K562 (cell line): ENCODE measurements at regions not wholly inside any gene's neighbourhood (a gene's known extent, or its start where the extent isn't known, plus 50 kb on each side); places are given as distances from the start of the nearest gene placed in this dataset.

Experiments used
- ATAC-seq: fragments of 200-7000 bp; cut with Tn5 transposase; 3 replicates; pipeline ENCODE4 v1.9.1; 2020; ENCODE audit warnings: moderate library complexity
- BruUV-seq: library from RNA; stranded (reverse); fragments of 400-500 nt; replicated peaks from 2 replicates; lab custom pipeline; 2021; lab: Mats Ljungman, UMichigan
- CTCF ChIA-PET: fragments of 300-600 bp; formaldehyde crosslinking; extraction: SDS; loops from one replicate; lab custom pipeline; 2021; ENCODE audit warnings: low intra/inter-chr PET ratio; lab: Yijun Ruan, JAX
- POLR2A ChIA-PET: fragments of 300-600, 350-650 bp; sonication (Branson Sonifier 250); formaldehyde crosslinking; extraction: SDS; loops from one replicate; lab custom pipeline; 2021; ENCODE audit warnings: antibody characterized with exemption, inconsistent platforms; lab: Yijun Ruan, JAX
- DNase-seq, 4 experiments: peaks; one replicate each; pipeline versions ENCODE4 v3.0.0 to v3.0.0-alpha.2; 2011 to 2018; ENCODE audit warnings: low spot score in 3 of 4, mixed read lengths in 3 of 4; ENCODE audit errors: extremely low read depth in 1 of 4
- FAIRE-seq: peaks from 2 replicates; lab custom pipeline; 2011; peaks lifted over from hg19 to GRCh38; lab: Jason Lieb, UNC
- H2AFZ ChIP-seq: 2 replicates; pipeline ENCODE4 v1.6.0; 2011; ENCODE audit warnings: low read depth, low read length, control low read depth, inconsistent platforms
- H3K27ac ChIP-seq: fragments of 200-600 bp; 3 replicates; pipeline ENCODE4 v1.8.0; 2011; ENCODE audit warnings: low read depth, mild to moderate bottlenecking, control low read depth, inconsistent platforms, low read length, moderate library complexity, mixed read lengths; ENCODE audit errors: extremely low read depth
- H3K27me3 ChIP-seq, 2 experiments: fragments of 300-600 bp in 1 of 2; 2 replicates in 1 of 2; 3 replicates in 1 of 2; pipeline versions ENCODE4 v1.6.0 to v1.8.0; 2011; ENCODE audit warnings: inconsistent platforms in 2 of 2, low read length in 2 of 2, mild to moderate bottlenecking in 1 of 2, mixed read lengths in 1 of 2, moderate library complexity in 1 of 2; ENCODE audit not compliant: control insufficient read depth in 2 of 2, insufficient read depth in 2 of 2
- H3K36me3 ChIP-seq: fragments of 300-600 bp; 3 replicates; pipeline ENCODE4 v1.8.0; 2011; ENCODE audit warnings: mild to moderate bottlenecking, low read length, inconsistent platforms; ENCODE audit not compliant: control insufficient read depth, insufficient read depth
- H3K4me1 ChIP-seq, 2 experiments: fragments of 200-600 bp in 1 of 2; replicated peaks in 1 of 2; 2 replicates in 1 of 2; 3 replicates in 1 of 2; pipeline versions ENCODE4 v1.5.1 to v1.8.0; 2011; ENCODE audit warnings: inconsistent platforms in 2 of 2, low read length in 2 of 2, mild to moderate bottlenecking in 1 of 2, mixed read lengths in 1 of 2, moderate library complexity in 1 of 2; ENCODE audit not compliant: control insufficient read depth in 2 of 2, insufficient read depth in 2 of 2
- H3K4me2 ChIP-seq: 2 replicates; pipeline ENCODE4 v1.6.1; 2011; ENCODE audit warnings: low read length, control low read depth, inconsistent platforms, mixed read lengths; ENCODE audit not compliant: insufficient read depth
- H3K4me3 ChIP-seq: fragments of 200-600 bp; sonication (generic), shearing (Covaris generic); 2 replicates; pipeline ENCODE4 v1.5.1; 2016; ENCODE audit warnings: control low read depth, inconsistent platforms
- H3K79me2 ChIP-seq: fragments of 200-600 bp; 3 replicates; pipeline ENCODE4 v1.8.0; 2011; ENCODE audit warnings: low read length, inconsistent platforms; ENCODE audit not compliant: control insufficient read depth, insufficient read depth
- H3K9ac ChIP-seq, 2 experiments: 2 replicates each; pipeline versions ENCODE4 v1.6.0 to v1.6.1; 2011; ENCODE audit warnings: low read depth in 2 of 2, low read length in 2 of 2, control low read depth in 1 of 2, inconsistent platforms in 1 of 2, mild to moderate bottlenecking in 1 of 2, mixed read lengths in 1 of 2; ENCODE audit not compliant: insufficient read depth in 1 of 2
- H3K9me1 ChIP-seq: one replicate; pipeline ENCODE4 v1.6.0; 2011; ENCODE audit warnings: inconsistent platforms, mild to moderate bottlenecking, low read length, moderate library complexity; ENCODE audit not compliant: control insufficient read depth, insufficient read depth
- H3K9me3 ChIP-seq: replicated peaks from 2 replicates; pipeline ENCODE4 v1.5.1; 2011; ENCODE audit warnings: low read depth, low read length, inconsistent platforms; ENCODE audit not compliant: control insufficient read depth, insufficient read depth
- H4K20me1 ChIP-seq: replicated peaks from 2 replicates; pipeline ENCODE4 v1.6.1; 2011; ENCODE audit warnings: low read length, inconsistent platforms, mixed read lengths; ENCODE audit not compliant: control insufficient read depth, insufficient read depth
- CREBBP ChIP-seq: IDR thresholded peaks from one replicate; pipeline ENCODE4 v1.6.1; 2012; ENCODE audit warnings: low read depth, mild to moderate bottlenecking, control low read depth, inconsistent platforms, low read length
- HDAC3 ChIP-seq: fragments of 450-650 bp; IDR thresholded peaks from 2 replicates; pipeline ENCODE4 v1.6.1; 2018; ENCODE audit warnings: borderline replicate concordance, mild to moderate bottlenecking, moderate library complexity; ENCODE audit not compliant: partially characterized antibody
- HDGF ChIP-seq: fragments of 450-650 bp; IDR thresholded peaks from 2 replicates; pipeline ENCODE4 v1.6.1; 2016
- HNRNPH1 ChIP-seq: fragments of 200-400 bp; formaldehyde crosslinking; optimal IDR thresholded peaks from 2 replicates; pipeline ENCODE3; 2017; ENCODE audit warnings: low read depth, mild to moderate bottlenecking, low read length, moderate library complexity
- MXI1 ChIP-seq: IDR thresholded peaks from 2 replicates; pipeline ENCODE4 v1.6.1; 2011; ENCODE audit warnings: low read depth, mild to moderate bottlenecking, improper control_type of control experiment, low read length
- MYC ChIP-seq, 2 experiments: fragments of 250-450 bp in 1 of 2; sonication (Bioruptor Pico) in 1 of 2; IDR thresholded peaks; 2 replicates each; pipeline versions ENCODE4 v1.5.1 to v1.6.1; 2012 to 2021; ENCODE audit warnings: low read depth in 2 of 2, borderline replicate concordance in 1 of 2, improper control_type of control experiment in 1 of 2, low read length in 1 of 2, mild to moderate bottlenecking in 1 of 2, moderate library complexity in 1 of 2
- PHF20 ChIP-seq: fragments of 450-650 bp; IDR thresholded peaks from 2 replicates; pipeline ENCODE4 v1.6.1; 2018; ENCODE audit not compliant: partially characterized antibody
- POLR2AphosphoS5 ChIP-seq: IDR thresholded peaks from 2 replicates; pipeline ENCODE4 v1.6.1; 2011; ENCODE audit warnings: mild to moderate bottlenecking, low read depth, low read length, moderate library complexity; ENCODE audit not compliant: control insufficient read depth, insufficient read depth
- RBM39 ChIP-seq: fragments of 200-400 bp; formaldehyde crosslinking; optimal IDR thresholded peaks from 2 replicates; pipeline ENCODE3; 2018; ENCODE audit warnings: low read depth, low read length
- SPI1 ChIP-seq: IDR thresholded peaks from 2 replicates; pipeline ENCODE4 v1.6.1; 2011; ENCODE audit warnings: low read depth, low read length, control low read depth, borderline replicate concordance
- ZZZ3 ChIP-seq: fragments of 450-650 bp; IDR thresholded peaks from 2 replicates; pipeline ENCODE4 v1.6.1; 2016; ENCODE audit warnings: antibody characterized with exemption, mild to moderate bottlenecking, moderate library complexity
- WGBS: fragments of 100-300 bp; shearing (Covaris generic); methylation state at CpG from one replicate; pipeline ENCODE4 v1.1.6; 2016; ENCODE audit warnings: low coverage, mixed read lengths; ENCODE audit not compliant: insufficient coverage; ENCODE audit errors: missing lambda C conversion rate; 5-methylcytosine and 5-hydroxymethylcytosine counted together
- in situ Hi-C: fragments of 300-500 bp; cut with MboI; formaldehyde crosslinking; loops from 4 replicates; pipeline ENCODE4 v1.15.0; 2018; ENCODE audit warnings: inconsistent platforms, mixed read lengths
- intact Hi-C: fragments of 100-400 bp; cut with micrococcal nuclease; formaldehyde crosslinking; loops from 2 replicates; pipeline ENCODE4 v1.14.2; 2022
- TF ChIP-seq, protein P1 (sequence below): fragments of 450-650 bp; formaldehyde crosslinking; IDR thresholded peaks from 2 replicates; pipeline ENCODE4 v1.4.0; 2022; ENCODE audit warnings: missing genetic modification characterization
- TF ChIP-seq, protein P2 (sequence below): sonication (generic); formaldehyde crosslinking; IDR thresholded peaks from 2 replicates; pipeline ENCODE4 v1.8.0; 2023; ENCODE audit warnings: mild to moderate bottlenecking, missing genetic modification reagents
- TF ChIP-seq, protein P3 (sequence below): fragments of 250-450 bp; sonication (Bioruptor Pico); IDR thresholded peaks from 2 replicates; pipeline ENCODE4 v1.5.0; 2022; ENCODE audit warnings: mild to moderate bottlenecking

DNA sequence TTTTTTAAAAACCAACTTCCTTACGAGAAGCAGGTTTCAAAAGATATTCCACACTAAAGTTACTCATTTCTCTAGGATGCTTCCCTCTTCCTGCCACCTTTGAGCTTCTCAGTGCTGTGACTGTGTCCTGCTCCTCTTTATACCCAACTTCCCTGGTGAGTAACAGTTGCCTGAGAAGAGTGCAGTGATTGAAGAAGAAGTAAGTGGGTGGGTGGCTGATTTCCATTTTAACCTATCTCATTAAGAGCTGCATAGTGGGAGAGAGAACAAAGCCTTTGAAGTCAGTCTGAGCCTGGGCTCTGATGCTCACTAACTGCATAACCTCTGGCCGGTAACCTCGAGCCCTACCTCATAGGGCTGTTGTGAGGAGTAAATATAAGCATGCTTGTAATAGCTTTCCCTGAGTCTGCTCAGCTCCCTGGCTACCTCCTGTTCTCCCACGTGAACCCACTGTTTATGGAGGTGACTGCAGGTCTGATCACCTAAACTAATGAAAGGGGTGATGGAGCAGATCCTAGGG lies 977.3 kb downstream of the UQCRFS1 start (continued):
- TF ChIP-seq, protein P1, sequence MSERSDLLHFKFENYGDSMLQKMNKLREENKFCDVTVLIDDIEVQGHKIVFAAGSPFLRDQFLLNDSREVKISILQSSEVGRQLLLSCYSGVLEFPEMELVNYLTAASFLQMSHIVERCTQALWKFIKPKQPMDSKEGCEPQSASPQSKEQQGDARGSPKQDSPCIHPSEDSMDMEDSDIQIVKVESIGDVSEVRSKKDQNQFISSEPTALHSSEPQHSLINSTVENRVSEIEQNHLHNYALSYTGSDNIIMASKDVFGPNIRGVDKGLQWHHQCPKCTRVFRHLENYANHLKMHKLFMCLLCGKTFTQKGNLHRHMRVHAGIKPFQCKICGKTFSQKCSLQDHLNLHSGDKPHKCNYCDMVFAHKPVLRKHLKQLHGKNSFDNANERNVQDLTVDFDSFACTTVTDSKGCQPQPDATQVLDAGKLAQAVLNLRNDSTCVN (CRISPR knock-in tag), result no peak
- TF ChIP-seq POLR2AphosphoS5, result no peak

DNA sequence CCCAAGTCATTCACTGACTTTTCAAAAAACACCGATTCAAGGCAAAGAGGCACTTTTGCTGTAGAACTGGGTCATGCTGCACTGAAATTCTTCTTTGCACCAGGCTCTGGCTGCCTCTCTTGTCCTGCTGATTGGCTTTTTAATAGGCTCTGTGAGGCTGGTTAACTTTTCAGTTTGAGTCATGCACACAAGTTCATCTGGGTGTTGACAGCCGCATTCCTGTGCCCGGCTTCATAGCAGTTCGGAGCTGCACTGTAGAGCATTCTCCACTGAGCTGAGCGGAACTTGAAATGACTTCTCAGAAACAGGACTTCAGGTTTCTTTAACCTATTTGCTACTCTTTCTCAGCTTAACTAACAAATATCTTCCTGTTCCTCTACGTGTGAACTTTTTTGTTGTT lies 978.3 kb downstream of the UQCRFS1 start:
- Histone ChIP-seq H3K79me2 (no peaks in the 10 kb centered on the region), H3K9ac (no peak overlapping the region), H3K4me2 (no peak overlapping the region), H4K20me1 (no peaks in the 10 kb centered on the region), H3K9me1 (no peaks in the 10 kb centered on the region), H3K27ac (no peak overlapping the region), H3K27me3 (no peaks in the 10 kb centered on the region), H3K4me1 (no peaks in the 10 kb centered on the region), H2AFZ (no peak overlapping the region), H3K4me3 (no peak overlapping the region), H3K36me3 (no peaks in the 10 kb centered on the region), H3K9me3 (no peaks in the 10 kb centered on the region)
- in situ Hi-C loops (loop anchor here (25.0 kb wide), 1 partner anchor 478 kb away; no protein-coding TSS in a partner anchor), intact Hi-C loops (no loop called here)
- no TSS peak for BruUV-seq
- CTCF ChIA-PET, result no interaction called here
- TF ChIP-seq HDAC3, result no peak
- no peak for TF ChIP-seq CREBBP
- no peak for TF ChIP-seq PHF20
- TF ChIP-seq HDGF, result no peak
- no peak for TF ChIP-seq HNRNPH1
- TF ChIP-seq MYC (IDR thresholded peaks at IDR 0.05; ENCODE audit: low read depth, low read length), result no peak
- no peak for TF ChIP-seq MYC (CRISPR knock-in tag; IDR thresholded peaks at IDR 0.05; ENCODE audit: borderline replicate concordance, low read depth)
- TF ChIP-seq RBM39, result no peak
- no peak for TF ChIP-seq MXI1
- TF ChIP-seq ZZZ3, result no peak
- TF ChIP-seq, protein P2, sequence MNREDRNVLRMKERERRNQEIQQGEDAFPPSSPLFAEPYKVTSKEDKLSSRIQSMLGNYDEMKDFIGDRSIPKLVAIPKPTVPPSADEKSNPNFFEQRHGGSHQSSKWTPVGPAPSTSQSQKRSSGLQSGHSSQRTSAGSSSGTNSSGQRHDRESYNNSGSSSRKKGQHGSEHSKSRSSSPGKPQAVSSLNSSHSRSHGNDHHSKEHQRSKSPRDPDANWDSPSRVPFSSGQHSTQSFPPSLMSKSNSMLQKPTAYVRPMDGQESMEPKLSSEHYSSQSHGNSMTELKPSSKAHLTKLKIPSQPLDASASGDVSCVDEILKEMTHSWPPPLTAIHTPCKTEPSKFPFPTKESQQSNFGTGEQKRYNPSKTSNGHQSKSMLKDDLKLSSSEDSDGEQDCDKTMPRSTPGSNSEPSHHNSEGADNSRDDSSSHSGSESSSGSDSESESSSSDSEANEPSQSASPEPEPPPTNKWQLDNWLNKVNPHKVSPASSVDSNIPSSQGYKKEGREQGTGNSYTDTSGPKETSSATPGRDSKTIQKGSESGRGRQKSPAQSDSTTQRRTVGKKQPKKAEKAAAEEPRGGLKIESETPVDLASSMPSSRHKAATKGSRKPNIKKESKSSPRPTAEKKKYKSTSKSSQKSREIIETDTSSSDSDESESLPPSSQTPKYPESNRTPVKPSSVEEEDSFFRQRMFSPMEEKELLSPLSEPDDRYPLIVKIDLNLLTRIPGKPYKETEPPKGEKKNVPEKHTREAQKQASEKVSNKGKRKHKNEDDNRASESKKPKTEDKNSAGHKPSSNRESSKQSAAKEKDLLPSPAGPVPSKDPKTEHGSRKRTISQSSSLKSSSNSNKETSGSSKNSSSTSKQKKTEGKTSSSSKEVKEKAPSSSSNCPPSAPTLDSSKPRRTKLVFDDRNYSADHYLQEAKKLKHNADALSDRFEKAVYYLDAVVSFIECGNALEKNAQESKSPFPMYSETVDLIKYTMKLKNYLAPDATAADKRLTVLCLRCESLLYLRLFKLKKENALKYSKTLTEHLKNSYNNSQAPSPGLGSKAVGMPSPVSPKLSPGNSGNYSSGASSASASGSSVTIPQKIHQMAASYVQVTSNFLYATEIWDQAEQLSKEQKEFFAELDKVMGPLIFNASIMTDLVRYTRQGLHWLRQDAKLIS, result no peak
- no peak for TF ChIP-seq SPI1
- TF ChIP-seq, protein P3, sequence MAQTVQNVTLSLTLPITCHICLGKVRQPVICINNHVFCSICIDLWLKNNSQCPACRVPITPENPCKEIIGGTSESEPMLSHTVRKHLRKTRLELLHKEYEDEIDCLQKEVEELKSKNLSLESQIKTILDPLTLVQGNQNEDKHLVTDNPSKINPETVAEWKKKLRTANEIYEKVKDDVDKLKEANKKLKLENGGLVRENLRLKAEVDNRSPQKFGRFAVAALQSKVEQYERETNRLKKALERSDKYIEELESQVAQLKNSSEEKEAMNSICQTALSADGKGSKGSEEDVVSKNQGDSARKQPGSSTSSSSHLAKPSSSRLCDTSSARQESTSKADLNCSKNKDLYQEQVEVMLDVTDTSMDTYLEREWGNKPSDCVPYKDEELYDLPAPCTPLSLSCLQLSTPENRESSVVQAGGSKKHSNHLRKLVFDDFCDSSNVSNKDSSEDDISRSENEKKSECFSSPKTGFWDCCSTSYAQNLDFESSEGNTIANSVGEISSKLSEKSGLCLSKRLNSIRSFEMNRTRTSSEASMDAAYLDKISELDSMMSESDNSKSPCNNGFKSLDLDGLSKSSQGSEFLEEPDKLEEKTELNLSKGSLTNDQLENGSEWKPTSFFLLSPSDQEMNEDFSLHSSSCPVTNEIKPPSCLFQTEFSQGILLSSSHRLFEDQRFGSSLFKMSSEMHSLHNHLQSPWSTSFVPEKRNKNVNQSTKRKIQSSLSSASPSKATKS (CRISPR knock-in tag), result no peak
- no peak for DNase-seq
- WGBS, result 3% methylated on average over 6 of the region's 6 CpGs
- POLR2A ChIA-PET, result interaction anchor here (1.9 kb wide), 1 partner anchor 14 kb away, joined by 3 read pairs; no protein-coding TSS in a partner anchor
- no peak for FAIRE-seq
- ATAC-seq, result no peak
